RWPE1 (cell line): ENCODE measurements at regions not wholly inside any gene's neighbourhood (a gene's known extent, or its start where the extent isn't known, plus 50 kb on each side); places are given as distances from the start of the nearest gene placed in this dataset.

Source experiments
- CTCF ChIA-PET: fragments of 350-600 bp; sonication (Branson Sonifier 250); formaldehyde crosslinking; extraction: SDS; loops from one replicate; lab custom pipeline; 2021; lab: Yijun Ruan, JAX
- POLR2A ChIA-PET: fragments of 400-600 bp; formaldehyde crosslinking; extraction: SDS; loops from one replicate; lab custom pipeline; 2020; ENCODE audit warnings: antibody characterized with exemption; ENCODE audit not compliant: low non-redundant PET; lab: Yijun Ruan, JAX
- DNase-seq: peaks from one replicate; pipeline ENCODE4 v3.0.0; 2012; ENCODE audit warnings: low spot score
- H3K27ac ChIP-seq: fragments of 450-650 bp; 2 replicates; pipeline ENCODE4 v1.5.1; 2017
- TF ChIP-seq, protein P1 (sequence below): fragments of 450-650 bp; conservative IDR thresholded peaks from 2 replicates; pipeline ENCODE4 v1.5.1; 2017; ENCODE audit warnings: low read depth, mild to moderate bottlenecking

DNA sequence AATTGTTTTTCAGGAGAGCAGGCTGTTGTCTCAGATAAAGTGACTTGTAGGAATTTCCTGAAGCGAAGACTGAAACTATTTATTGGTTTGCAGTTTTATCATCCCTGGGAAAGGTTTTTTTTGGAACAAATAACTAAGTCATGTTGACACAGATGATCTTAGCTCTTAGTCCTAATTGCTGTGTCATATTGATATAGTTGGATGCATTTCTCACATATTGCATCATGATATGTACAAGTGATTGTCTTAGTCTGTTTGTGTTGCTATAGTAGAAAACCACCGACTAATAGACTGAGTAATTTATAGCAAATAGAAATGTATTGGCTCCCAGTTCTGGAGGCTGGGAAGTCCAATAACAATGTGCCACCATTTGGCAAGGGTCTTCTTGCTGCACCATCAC lies 397.5 kb upstream of the PPP1R2C start:
- ChIA-PET POLR2A (no interaction called here), CTCF (no interaction called here)

GRCh38 chrX:43176686-43177085 lies 398.7 kb upstream of the PPP1R2C start:
- no peak overlapping the region for H3K27ac ChIP-seq
- TF ChIP-seq, protein P1, sequence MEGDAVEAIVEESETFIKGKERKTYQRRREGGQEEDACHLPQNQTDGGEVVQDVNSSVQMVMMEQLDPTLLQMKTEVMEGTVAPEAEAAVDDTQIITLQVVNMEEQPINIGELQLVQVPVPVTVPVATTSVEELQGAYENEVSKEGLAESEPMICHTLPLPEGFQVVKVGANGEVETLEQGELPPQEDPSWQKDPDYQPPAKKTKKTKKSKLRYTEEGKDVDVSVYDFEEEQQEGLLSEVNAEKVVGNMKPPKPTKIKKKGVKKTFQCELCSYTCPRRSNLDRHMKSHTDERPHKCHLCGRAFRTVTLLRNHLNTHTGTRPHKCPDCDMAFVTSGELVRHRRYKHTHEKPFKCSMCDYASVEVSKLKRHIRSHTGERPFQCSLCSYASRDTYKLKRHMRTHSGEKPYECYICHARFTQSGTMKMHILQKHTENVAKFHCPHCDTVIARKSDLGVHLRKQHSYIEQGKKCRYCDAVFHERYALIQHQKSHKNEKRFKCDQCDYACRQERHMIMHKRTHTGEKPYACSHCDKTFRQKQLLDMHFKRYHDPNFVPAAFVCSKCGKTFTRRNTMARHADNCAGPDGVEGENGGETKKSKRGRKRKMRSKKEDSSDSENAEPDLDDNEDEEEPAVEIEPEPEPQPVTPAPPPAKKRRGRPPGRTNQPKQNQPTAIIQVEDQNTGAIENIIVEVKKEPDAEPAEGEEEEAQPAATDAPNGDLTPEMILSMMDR = no peak
- POLR2A ChIA-PET = no interaction called here
- no peak for DNase-seq
- CTCF ChIA-PET = no interaction called here

More for the DNA sequence above, 397.5 kb upstream of the PPP1R2C start:
- H3K27ac ChIP-seq = no peak overlapping the region
- no peak for DNase-seq
- TF ChIP-seq, protein P1 = no peak

DNA sequence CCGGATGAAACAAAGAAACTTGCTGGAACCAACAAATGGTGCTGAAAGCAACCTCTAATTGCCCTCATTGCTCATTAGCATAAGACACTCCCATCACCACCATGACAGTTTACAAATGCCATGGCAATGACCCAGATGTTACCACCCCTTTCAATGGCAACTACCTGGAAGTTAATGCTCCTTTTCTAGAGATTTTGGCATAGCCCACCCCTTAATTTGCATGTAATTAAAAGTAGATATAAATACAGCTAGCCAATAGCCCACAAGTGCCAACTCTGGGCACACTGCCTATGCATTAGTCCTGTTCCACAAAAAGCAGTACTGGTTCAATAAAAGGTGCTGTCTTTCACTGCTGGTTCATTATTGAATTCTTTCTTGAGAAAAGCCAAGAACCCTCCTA lies 410.3 kb upstream of the PPP1R2C start:
- DNase-seq = no peak
- POLR2A ChIA-PET = no interaction called here
- no peak overlapping the region for H3K27ac ChIP-seq
- CTCF ChIA-PET = no interaction called here
- TF ChIP-seq, protein P1 = no peak

- POLR2A ChIA-PET = no interaction called here
- CTCF ChIA-PET = no interaction called here
- TF ChIP-seq, protein P1 = no peak
- no peak for DNase-seq
- H3K27ac ChIP-seq = no peak overlapping the region
Observed at GRCh38 chrX:43211570-43211969, 433.6 kb upstream of the PPP1R2C start.

DNA sequence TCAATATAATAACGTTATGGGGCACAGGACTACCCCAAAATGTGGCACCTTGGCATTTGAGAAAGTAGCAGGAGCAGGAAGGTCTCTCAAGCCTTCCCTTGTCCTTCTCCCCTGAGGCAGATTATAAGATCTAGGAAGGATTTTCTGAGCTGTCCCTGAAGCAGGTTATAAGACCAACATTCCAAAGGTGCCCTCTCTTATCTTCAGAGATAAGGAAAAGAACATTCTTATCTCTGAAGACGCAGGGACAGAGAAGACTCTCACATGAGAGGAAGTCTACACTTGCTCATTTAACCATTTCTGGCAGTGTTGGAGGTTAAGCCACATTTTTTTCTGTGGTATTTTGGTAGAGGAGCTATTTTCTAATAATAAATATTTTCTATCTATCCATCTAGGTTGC lies 437.9 kb upstream of the MAOA start:
- no peak for DNase-seq
- POLR2A ChIA-PET = no interaction called here
- CTCF ChIA-PET = no interaction called here
- TF ChIP-seq, protein P1 = no peak
- H3K27ac ChIP-seq = no peak overlapping the region

DNA sequence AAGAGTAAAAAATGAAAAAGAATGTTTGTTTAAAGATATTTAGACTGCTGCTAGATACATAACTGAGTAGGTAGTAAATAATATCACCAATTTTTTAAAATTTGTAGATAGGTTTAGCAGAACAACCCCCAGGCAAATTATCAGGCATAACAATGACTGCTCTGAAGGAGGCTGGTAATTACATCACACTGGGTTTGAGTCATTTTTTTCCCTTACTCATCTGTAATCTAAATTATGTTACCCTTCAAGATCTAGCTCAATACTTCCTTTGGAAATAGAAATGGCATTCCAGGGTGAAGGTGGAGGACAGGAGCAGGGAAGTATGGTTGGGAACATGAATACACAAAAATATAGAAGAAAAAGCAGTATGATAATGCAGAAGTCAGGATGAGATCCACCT lies 431.6 kb upstream of the MAOA start:
- TF ChIP-seq, protein P1 = no peak
- peak; percentile 1 for DNase-seq
- CTCF ChIA-PET = no interaction called here
- H3K27ac ChIP-seq = no peak overlapping the region
- POLR2A ChIA-PET = no interaction called here
